ENCODE measurements at regions not wholly inside any gene's neighbourhood (a gene's known extent, or its start where the extent isn't known, plus 50 kb on each side); places are given as distances from the start of the nearest gene placed in this dataset.

DNA sequence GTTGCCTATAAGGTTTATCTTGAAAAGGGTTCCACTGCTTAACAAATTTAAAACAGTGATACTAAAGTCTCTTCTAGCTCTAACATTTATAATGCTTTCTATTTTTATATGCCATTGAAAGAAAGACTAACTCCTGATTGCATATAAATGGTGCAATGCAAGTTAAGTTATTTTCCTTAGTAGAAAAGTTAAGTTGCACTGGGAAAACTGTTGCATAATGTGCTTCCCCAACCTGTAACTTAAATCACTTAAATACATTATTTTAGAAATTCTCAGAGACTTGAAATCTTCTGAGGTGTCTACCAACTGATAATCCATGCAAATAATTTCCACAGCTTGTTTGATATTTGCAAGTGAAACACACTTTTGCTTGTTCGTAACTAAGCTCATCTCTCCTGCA, 175.0 kb upstream of the HMCN1 start:
- no peaks in the 10 kb centered on the region for H3K4me1 Mint-ChIP-seq (ENCODE audit: unreplicated experiment)
- TF ChIP-seq, protein P1, sequence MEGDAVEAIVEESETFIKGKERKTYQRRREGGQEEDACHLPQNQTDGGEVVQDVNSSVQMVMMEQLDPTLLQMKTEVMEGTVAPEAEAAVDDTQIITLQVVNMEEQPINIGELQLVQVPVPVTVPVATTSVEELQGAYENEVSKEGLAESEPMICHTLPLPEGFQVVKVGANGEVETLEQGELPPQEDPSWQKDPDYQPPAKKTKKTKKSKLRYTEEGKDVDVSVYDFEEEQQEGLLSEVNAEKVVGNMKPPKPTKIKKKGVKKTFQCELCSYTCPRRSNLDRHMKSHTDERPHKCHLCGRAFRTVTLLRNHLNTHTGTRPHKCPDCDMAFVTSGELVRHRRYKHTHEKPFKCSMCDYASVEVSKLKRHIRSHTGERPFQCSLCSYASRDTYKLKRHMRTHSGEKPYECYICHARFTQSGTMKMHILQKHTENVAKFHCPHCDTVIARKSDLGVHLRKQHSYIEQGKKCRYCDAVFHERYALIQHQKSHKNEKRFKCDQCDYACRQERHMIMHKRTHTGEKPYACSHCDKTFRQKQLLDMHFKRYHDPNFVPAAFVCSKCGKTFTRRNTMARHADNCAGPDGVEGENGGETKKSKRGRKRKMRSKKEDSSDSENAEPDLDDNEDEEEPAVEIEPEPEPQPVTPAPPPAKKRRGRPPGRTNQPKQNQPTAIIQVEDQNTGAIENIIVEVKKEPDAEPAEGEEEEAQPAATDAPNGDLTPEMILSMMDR (conservative IDR thresholded peaks at IDR 0.05): no peak
- no peak overlapping the region for H3K27ac Mint-ChIP-seq
- H3K4me3 Mint-ChIP-seq: no peak overlapping the region
- H3K27me3 Mint-ChIP-seq: peaks cover 4% of the 10 kb centered on the region
- no peak for DNase-seq (ENCODE audit: extremely low spot score, unreplicated experiment)
- H3K9me3 Mint-ChIP-seq: peaks cover 6% of the 10 kb centered on the region
- H3K36me3 Mint-ChIP-seq: no peaks in the 10 kb centered on the region

DNA sequence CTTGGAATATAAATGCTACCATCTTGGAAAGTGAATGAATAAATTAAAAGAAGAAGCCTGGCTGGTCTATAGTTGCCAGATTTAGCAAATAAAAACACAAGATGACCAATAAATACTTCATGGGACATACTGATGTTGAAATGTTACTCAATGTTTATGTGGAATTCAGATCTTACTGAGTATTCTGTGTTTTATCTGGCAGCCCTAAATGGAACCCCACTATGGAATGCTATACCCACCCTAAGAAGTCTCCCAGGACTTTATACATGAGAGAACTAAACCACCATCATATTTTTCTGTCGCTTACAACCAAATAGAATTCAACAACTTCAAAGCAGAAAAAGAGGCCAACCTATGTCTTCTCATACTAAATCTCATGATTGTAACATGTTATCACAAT, 177.6 kb upstream of the HMCN1 start:
- Mint-ChIP-seq H3K4me1 (ENCODE audit: unreplicated experiment) (no peaks in the 10 kb centered on the region), H3K27ac (no peak overlapping the region), H3K4me3 (no peak overlapping the region), H3K36me3 (no peaks in the 10 kb centered on the region), H3K27me3 (peaks cover under 1% of the 10 kb centered on the region), H3K9me3 (peaks cover 3% of the 10 kb centered on the region)
- TF ChIP-seq, protein P1 (conservative IDR thresholded peaks at IDR 0.05): no peak
- DNase-seq (ENCODE audit: extremely low spot score, unreplicated experiment): no peak

DNA sequence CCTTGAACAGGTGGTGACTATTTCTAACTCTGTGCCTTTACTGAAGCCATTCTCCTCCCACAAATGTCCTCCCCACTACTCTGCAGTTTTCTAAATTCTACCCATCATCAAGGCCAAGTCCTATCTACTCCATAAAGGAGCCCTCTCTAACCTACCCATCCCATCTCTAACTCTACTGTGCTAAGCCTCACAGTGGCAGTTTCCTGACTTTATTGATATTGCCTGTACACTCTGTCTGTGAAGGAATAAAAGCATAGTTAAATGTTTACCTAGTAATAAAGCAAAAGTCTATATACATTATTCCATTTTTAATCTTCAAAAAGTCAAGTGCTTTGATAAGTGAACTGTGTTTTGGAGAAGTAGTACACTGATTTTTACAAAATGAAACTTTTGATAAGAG, 178.4 kb upstream of the HMCN1 start:
- H3K27me3 Mint-ChIP-seq: no peaks in the 10 kb centered on the region
- H3K4me3 Mint-ChIP-seq: no peak overlapping the region
- no peak overlapping the region for H3K27ac Mint-ChIP-seq
- H3K4me1 Mint-ChIP-seq (ENCODE audit: unreplicated experiment): no peaks in the 10 kb centered on the region
- TF ChIP-seq, protein P1 (conservative IDR thresholded peaks at IDR 0.05): no peak
- DNase-seq (ENCODE audit: extremely low spot score, unreplicated experiment): no peak
- no peaks in the 10 kb centered on the region for H3K36me3 Mint-ChIP-seq
- no peaks in the 10 kb centered on the region for H3K9me3 Mint-ChIP-seq

DNA sequence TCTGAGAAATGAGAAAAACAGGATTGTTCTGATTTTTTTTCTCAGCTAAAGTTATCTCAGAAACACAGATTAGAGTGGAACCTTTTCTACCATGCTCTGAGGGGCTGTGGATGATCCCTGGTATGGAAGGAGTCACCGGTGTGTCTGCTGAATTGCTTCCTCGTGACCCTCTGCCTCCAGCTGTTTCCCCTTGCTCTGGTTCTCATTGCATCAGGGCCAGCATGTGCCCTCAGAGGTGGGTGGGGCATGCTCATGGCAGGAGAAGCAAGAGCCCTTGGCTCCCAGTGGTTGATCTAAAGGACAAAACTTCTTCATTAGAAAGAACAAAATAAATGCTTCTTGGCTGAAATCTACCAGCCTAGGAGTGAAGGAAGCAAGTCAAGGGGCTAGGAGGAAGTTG, 183.2 kb upstream of the HMCN1 start:
- DNase-seq (ENCODE audit: extremely low spot score, unreplicated experiment): no peak
- no peak overlapping the region for H3K27ac Mint-ChIP-seq
- H3K4me3 Mint-ChIP-seq: no peak overlapping the region
- no peaks in the 10 kb centered on the region for H3K27me3 Mint-ChIP-seq
- TF ChIP-seq, protein P1 (conservative IDR thresholded peaks at IDR 0.05): no peak
- no peaks in the 10 kb centered on the region for H3K4me1 Mint-ChIP-seq (ENCODE audit: unreplicated experiment)
- H3K9me3 Mint-ChIP-seq: no peaks in the 10 kb centered on the region
- no peaks in the 10 kb centered on the region for H3K36me3 Mint-ChIP-seq

DNA sequence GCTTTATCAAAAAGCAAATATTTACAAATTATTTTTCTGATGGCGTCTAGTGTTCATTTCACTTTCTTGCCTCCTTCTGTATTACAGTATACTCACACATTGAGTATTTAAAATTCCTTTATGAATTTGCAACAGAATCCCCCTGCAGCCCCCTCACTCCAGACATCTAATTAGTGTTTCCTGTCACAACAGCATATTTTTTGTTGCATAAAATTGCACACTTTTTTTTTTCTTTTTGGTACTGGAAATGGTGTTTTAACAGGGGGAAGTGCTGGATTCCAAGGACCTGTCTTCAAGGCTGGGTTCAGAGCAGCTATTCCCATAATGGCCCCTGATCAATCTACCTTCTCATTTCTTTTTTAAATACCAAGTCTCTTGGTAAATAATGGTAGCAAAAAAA, 184.3 kb upstream of the HMCN1 start:
- Mint-ChIP-seq H3K36me3 (no peaks in the 10 kb centered on the region), H3K4me3 (no peak overlapping the region), H3K27ac (no peak overlapping the region), H3K4me1 (ENCODE audit: unreplicated experiment) (no peaks in the 10 kb centered on the region), H3K27me3 (no peaks in the 10 kb centered on the region), H3K9me3 (no peaks in the 10 kb centered on the region)
- no peak for DNase-seq (ENCODE audit: extremely low spot score, unreplicated experiment)
- TF ChIP-seq, protein P1 (conservative IDR thresholded peaks at IDR 0.05): no peak

DNA sequence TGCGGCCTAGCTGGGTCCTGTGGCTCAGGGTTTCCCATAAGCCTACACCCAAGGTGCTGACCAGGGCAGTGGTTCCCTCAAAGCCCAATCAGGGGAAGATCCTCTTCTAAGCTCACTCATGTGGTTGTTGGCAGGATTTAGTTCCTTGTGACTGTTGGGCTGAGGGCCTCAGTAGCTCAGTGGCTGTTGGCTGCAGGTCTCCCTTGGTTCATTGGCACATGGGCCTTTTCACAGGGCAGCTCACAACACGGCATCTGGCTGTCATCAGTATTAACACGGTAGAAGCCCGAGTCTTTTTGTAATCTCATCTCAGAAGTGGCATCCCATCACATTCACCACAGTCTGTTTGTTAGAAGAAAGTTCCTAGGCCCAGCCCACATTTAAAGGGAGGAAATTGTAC, 188.2 kb upstream of the HMCN1 start:
- Mint-ChIP-seq H3K27ac (no peak overlapping the region), H3K27me3 (peaks cover 3% of the 10 kb centered on the region), H3K4me3 (no peak overlapping the region), H3K36me3 (no peaks in the 10 kb centered on the region), H3K4me1 (ENCODE audit: unreplicated experiment) (peaks cover 7% of the 10 kb centered on the region), H3K9me3 (no peaks in the 10 kb centered on the region)
- TF ChIP-seq, protein P1 (conservative IDR thresholded peaks at IDR 0.05): no peak
- no peak for DNase-seq (ENCODE audit: extremely low spot score, unreplicated experiment)

Data from type B pancreatic cell (in vitro differentiated cells).